Activated T-helper 2 cell treated with anti-CD3 and anti-CD28 coated beads, Interferon-gamma antibody, Interleukin-2, Interleukin-4, amounts not matched to agents 10 μg/mL and 5 μg/mL and 100 μg/mL, durations not matched to agents 14 hours and 24 hours and 36 hours (primary cell): ENCODE measurements at regions not wholly inside any gene's neighbourhood (a gene's known extent, or its start where the extent isn't known, plus 50 kb on each side); places are given as distances from the start of the nearest gene placed in this dataset.

ENCODE experiments used
- DNase-seq: peaks from one replicate; pipeline ENCODE4 v3.0.0; 2021; ENCODE audit warnings: low spot score
- H3K27ac Mint-ChIP-seq: one replicate; pipeline ENCODE4 v1.8.0; 2021; ENCODE audit warnings: mixed read lengths
- H3K27me3 Mint-ChIP-seq: one replicate; pipeline ENCODE4 v1.8.0; 2021; ENCODE audit warnings: low read depth, mixed read lengths
- H3K36me3 Mint-ChIP-seq: one replicate; pipeline ENCODE4 v1.8.0; 2021; ENCODE audit warnings: low read depth, mixed read lengths
- H3K4me1 Mint-ChIP-seq: one replicate; pipeline ENCODE4 v1.8.0; 2021; ENCODE audit warnings: low read depth, mixed read lengths
- H3K4me3 Mint-ChIP-seq: one replicate; pipeline ENCODE4 v1.8.0; 2021; ENCODE audit warnings: low read depth, mild to moderate bottlenecking, moderate library complexity, mixed read lengths
- H3K9me3 Mint-ChIP-seq: one replicate; pipeline ENCODE4 v1.8.0; 2021; ENCODE audit warnings: mixed read lengths
- intact Hi-C: fragments of 100-400 bp; cut with micrococcal nuclease; formaldehyde crosslinking; loops from one replicate; pipeline ENCODE4 v1.15.1; 2023

GRCh38 chr2:161533218-161533617 is 91.0 kb upstream of the SLC4A10 start:
- Mint-ChIP-seq H3K27ac (no peak overlapping the region), H3K4me1 (no peaks in the 10 kb centered on the region)
- intact Hi-C loops: no loop called here

DNA sequence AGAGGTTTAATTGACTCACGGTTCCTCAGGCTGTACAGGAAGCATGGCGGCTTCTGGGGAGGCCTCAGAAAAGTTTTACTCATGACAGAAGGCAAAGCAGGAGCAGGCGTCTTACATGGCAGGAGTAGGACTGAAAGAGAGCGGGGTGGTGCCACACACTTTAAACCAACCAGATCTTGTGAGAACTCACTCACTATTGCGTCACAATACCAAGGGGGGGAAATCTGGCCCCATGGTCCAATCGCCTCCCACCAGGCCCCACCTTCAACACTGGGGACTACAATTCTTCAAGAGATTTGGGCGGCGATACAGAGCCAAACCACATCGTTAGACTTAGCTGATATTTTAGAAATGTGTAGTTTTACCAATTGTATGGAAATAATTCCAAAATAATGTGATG is 77.6 kb upstream of the SLC4A10 start:
- peaks cover 4% of the 10 kb centered on the region for H3K27me3 Mint-ChIP-seq

More at GRCh38 chr2:161533218-161533617, 91.0 kb upstream of the SLC4A10 start:
- no peaks in the 10 kb centered on the region for H3K27me3 Mint-ChIP-seq
- no peak overlapping the region for H3K4me3 Mint-ChIP-seq
- H3K36me3 Mint-ChIP-seq: no peaks in the 10 kb centered on the region
- no peak for DNase-seq
- peaks cover 4% of the 10 kb centered on the region for H3K9me3 Mint-ChIP-seq

DNA sequence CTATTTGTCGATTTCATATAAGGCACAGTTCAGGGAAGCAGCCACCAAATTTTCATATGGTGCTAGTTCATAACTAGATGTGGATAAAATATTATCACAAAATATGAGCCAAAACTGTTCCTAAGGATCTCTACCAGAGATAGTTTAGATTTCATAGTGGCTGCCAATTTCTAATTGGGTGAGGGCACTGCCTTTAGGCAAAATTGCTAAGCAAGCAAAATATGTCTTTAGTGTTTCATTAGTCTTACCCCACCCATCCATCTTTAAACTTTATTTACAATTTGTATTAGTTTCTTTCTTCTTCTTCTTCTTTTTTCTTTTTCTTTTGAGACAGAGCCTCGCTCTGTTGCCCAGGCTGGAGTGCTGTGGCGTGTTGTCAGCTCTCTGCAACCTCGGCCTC is 77.1 kb upstream of the SLC4A10 start:
- Mint-ChIP-seq H3K4me1 (no peaks in the 10 kb centered on the region), H3K36me3 (no peaks in the 10 kb centered on the region), H3K27ac (no peak overlapping the region), H3K4me3 (no peak overlapping the region), H3K9me3 (no peaks in the 10 kb centered on the region), H3K27me3 (peaks cover 6% of the 10 kb centered on the region)
- no peak for DNase-seq
- intact Hi-C loops: no loop called here

More for the DNA sequence above, 77.6 kb upstream of the SLC4A10 start:
- H3K9me3 Mint-ChIP-seq: no peaks in the 10 kb centered on the region
- no peak overlapping the region for H3K4me3 Mint-ChIP-seq
- intact Hi-C loops: no loop called here
- DNase-seq: no peak
- no peak overlapping the region for H3K27ac Mint-ChIP-seq
- H3K36me3 Mint-ChIP-seq: no peaks in the 10 kb centered on the region
- H3K4me1 Mint-ChIP-seq: no peaks in the 10 kb centered on the region

DNA sequence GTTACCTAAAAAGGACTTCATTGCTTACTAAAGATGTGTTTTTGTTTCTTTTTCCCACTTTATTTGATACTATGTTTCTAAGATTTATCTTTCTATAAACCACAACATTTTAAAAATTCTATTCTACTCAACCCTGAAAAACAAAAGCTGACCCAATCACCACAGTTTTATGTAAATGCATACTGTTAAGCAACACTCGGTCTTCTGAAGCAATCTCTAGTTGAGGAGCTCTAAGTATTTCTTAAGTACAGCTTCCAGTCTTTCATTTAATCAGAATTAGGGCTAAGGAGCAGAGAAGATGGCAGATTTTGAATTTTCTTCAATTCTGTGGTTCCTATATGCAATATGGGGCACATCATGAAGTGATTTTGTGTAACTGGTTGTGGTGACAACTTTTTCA is 72.2 kb upstream of the SLC4A10 start:
- H3K36me3 Mint-ChIP-seq: no peaks in the 10 kb centered on the region
- intact Hi-C loops: no loop called here
- H3K9me3 Mint-ChIP-seq: no peaks in the 10 kb centered on the region
- H3K4me3 Mint-ChIP-seq: no peak overlapping the region
- peaks cover 16% of the 10 kb centered on the region for H3K27me3 Mint-ChIP-seq
- no peak for DNase-seq
- H3K4me1 Mint-ChIP-seq: no peaks in the 10 kb centered on the region
- no peak overlapping the region for H3K27ac Mint-ChIP-seq

DNA sequence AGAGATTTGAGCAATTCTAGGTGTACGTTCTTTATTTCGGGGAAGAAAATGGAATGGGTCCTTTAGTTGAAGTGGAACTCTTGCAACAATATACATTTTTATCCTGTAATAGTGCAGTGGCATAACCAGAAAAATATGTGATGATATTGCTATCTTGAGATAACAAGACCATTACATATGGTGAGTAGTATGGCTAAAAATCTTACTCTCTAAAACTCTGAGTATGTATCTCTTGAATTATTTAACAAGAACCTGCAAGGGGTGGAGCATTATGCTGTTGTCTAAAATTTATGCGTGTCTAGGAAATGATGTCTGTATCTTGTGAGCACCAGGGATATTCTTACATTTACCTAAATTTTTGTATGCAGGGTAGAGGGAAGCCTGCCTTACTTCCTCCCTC is 68.4 kb upstream of the SLC4A10 start:
- Mint-ChIP-seq H3K36me3 (no peaks in the 10 kb centered on the region), H3K4me1 (no peaks in the 10 kb centered on the region), H3K4me3 (no peak overlapping the region), H3K27ac (no peak overlapping the region), H3K27me3 (peaks cover 18% of the 10 kb centered on the region), H3K9me3 (no peaks in the 10 kb centered on the region)
- no peak for DNase-seq
- intact Hi-C loops: no loop called here

DNA sequence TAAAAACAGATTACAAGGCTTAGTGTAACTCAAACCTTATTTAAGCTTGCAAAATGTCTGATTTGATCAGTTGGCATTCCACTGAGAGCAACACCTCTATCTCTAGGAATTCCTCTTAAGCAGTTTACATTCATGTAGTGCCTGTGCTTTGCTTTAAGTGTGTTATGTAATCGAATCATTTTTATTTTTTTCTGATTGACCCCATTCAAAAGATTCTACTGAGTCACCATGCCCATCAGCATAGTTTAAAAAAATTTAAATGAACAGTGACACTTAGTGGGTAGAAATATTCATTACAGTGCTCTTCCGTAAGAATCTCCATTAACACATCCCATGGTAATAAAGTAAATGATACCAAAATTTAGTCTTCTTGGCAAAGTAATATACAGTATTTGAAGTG is 67.8 kb upstream of the SLC4A10 start:
- H3K4me3 Mint-ChIP-seq: no peak overlapping the region
- H3K9me3 Mint-ChIP-seq: no peaks in the 10 kb centered on the region
- no peaks in the 10 kb centered on the region for H3K36me3 Mint-ChIP-seq
- H3K4me1 Mint-ChIP-seq: no peaks in the 10 kb centered on the region
- peaks cover 18% of the 10 kb centered on the region for H3K27me3 Mint-ChIP-seq
- DNase-seq: no peak
- intact Hi-C loops: no loop called here
- no peak overlapping the region for H3K27ac Mint-ChIP-seq

GRCh38 chr2:161557538-161557937 is 66.7 kb upstream of the SLC4A10 start:
- no peaks in the 10 kb centered on the region for H3K9me3 Mint-ChIP-seq
- H3K4me3 Mint-ChIP-seq: no peak overlapping the region
- H3K27me3 Mint-ChIP-seq: peaks cover 14% of the 10 kb centered on the region

GRCh38 chr2:161564906-161565305 is 59.3 kb upstream of the SLC4A10 start:
- Mint-ChIP-seq H3K27me3 (no peaks in the 10 kb centered on the region), H3K4me3 (no peak overlapping the region), H3K27ac (no peak overlapping the region), H3K4me1 (peaks cover 7% of the 10 kb centered on the region), H3K9me3 (peaks cover 33% of the 10 kb centered on the region), H3K36me3 (no peaks in the 10 kb centered on the region)
- intact Hi-C loops: no loop called here
- no peak for DNase-seq

More at GRCh38 chr2:161557538-161557937, 66.7 kb upstream of the SLC4A10 start:
- intact Hi-C loops: no loop called here
- no peak for DNase-seq
- no peak overlapping the region for H3K27ac Mint-ChIP-seq
- H3K4me1 Mint-ChIP-seq: no peaks in the 10 kb centered on the region
- H3K36me3 Mint-ChIP-seq: no peaks in the 10 kb centered on the region

- Mint-ChIP-seq H3K36me3 (no peaks in the 10 kb centered on the region), H3K27me3 (no peaks in the 10 kb centered on the region), H3K4me3 (no peak overlapping the region), H3K9me3 (peaks cover 19% of the 10 kb centered on the region), H3K27ac (no peak overlapping the region), H3K4me1 (peaks cover 18% of the 10 kb centered on the region)
- no peak for DNase-seq
- intact Hi-C loops: no loop called here
Observed at GRCh38 chr2:161569401-161569800, 54.8 kb upstream of the SLC4A10 start.

- H3K4me3 Mint-ChIP-seq: no peak overlapping the region
- intact Hi-C loops: no loop called here
- H3K9me3 Mint-ChIP-seq: peaks cover 8% of the 10 kb centered on the region
- no peak overlapping the region for H3K27ac Mint-ChIP-seq
- H3K27me3 Mint-ChIP-seq: no peaks in the 10 kb centered on the region
- no peak for DNase-seq
- peaks cover 18% of the 10 kb centered on the region for H3K4me1 Mint-ChIP-seq
- no peaks in the 10 kb centered on the region for H3K36me3 Mint-ChIP-seq
Observed at GRCh38 chr2:161570424-161571050, 53.7 kb upstream of the SLC4A10 start.

- intact Hi-C loops: no loop called here
Observed at GRCh38 chr2:161571051-161571429, 53.2 kb upstream of the SLC4A10 start.

More at GRCh38 chr2:161571051-161571429, 53.2 kb upstream of the SLC4A10 start:
- Mint-ChIP-seq H3K27me3 (no peaks in the 10 kb centered on the region), H3K9me3 (peaks cover 4% of the 10 kb centered on the region), H3K36me3 (no peaks in the 10 kb centered on the region), H3K4me1 (peaks cover 18% of the 10 kb centered on the region), H3K27ac (no peak overlapping the region), H3K4me3 (no peak overlapping the region)
- no peak for DNase-seq
